Astrocyte of the spinal cord (primary cell): ENCODE measurements at regions not wholly inside any gene's neighbourhood (a gene's known extent, or its start where the extent isn't known, plus 50 kb on each side); places are given as distances from the start of the nearest gene placed in this dataset.

Experiments used
- DNase-seq: peaks from one replicate; pipeline ENCODE4 v3.0.0; 2011; ENCODE audit warnings: low read depth, low spot score
- H3K4me3 ChIP-seq: 2 replicates; pipeline ENCODE4 v1.5.1; 2011; ENCODE audit warnings: low read depth, mild to moderate bottlenecking, low read length, moderate library complexity
- CTCF ChIP-seq: IDR thresholded peaks from 2 replicates; pipeline ENCODE4 v1.5.1; 2012; ENCODE audit warnings: low read depth, mild to moderate bottlenecking, low read length, inconsistent platforms
- in situ Hi-C: cut with HindIII; loops from 2 replicates; pipeline ENCODE4 v1.10.0; 2017; ENCODE audit warnings: low sequenced_read_pairs

- in situ Hi-C loops = no loop called here
- no peak overlapping the region for H3K4me3 ChIP-seq
- no peak for DNase-seq
- no peak for TF ChIP-seq CTCF
Observed at GRCh38 chr11:130776061-130776419, 140.2 kb downstream of the SNX19 start.

GRCh38 chr11:130778026-130778425 is 138.3 kb downstream of the SNX19 start:
- in situ Hi-C loops = no loop called here
- TF ChIP-seq CTCF = no peak
- DNase-seq = no peak

GRCh38 chr11:130778705-130779104 is 137.6 kb downstream of the SNX19 start:
- TF ChIP-seq CTCF = no peak
- no peak for DNase-seq
- no peak overlapping the region for H3K4me3 ChIP-seq
- in situ Hi-C loops = no loop called here

More at GRCh38 chr11:130778026-130778425, 138.3 kb downstream of the SNX19 start:
- H3K4me3 ChIP-seq = no peak overlapping the region

GRCh38 chr11:130779267-130779666 is 137.0 kb downstream of the SNX19 start:
- no peak overlapping the region for H3K4me3 ChIP-seq
- DNase-seq = no peak
- TF ChIP-seq CTCF = no peak
- in situ Hi-C loops = no loop called here

GRCh38 chr11:130779943-130780342 is 136.3 kb downstream of the SNX19 start:
- in situ Hi-C loops = no loop called here
- H3K4me3 ChIP-seq = no peak overlapping the region
- no peak for DNase-seq
- no peak for TF ChIP-seq CTCF

- no peak for TF ChIP-seq CTCF
- no peak overlapping the region for H3K4me3 ChIP-seq
- in situ Hi-C loops = no loop called here
- DNase-seq = no peak
Observed at GRCh38 chr11:130780437-130780836, 135.8 kb downstream of the SNX19 start.

- no peak overlapping the region for H3K4me3 ChIP-seq
- in situ Hi-C loops = no loop called here
- peak; percentile 55 for DNase-seq
- TF ChIP-seq CTCF = no peak
Observed at GRCh38 chr11:130781931-130782330, 134.3 kb downstream of the SNX19 start.
